NCI-H524 treated with DMSO at 0.1 percent for 48 hours (cell line): ENCODE measurements at regions not wholly inside any gene's neighbourhood (a gene's known extent, or its start where the extent isn't known, plus 50 kb on each side); places are given as distances from the start of the nearest gene placed in this dataset.
A peak's percentile ranks its signal among the peaks of the same experiment; 100 is the strongest.
"Not testable (repeated sequence)": the region's sequence is repeated elsewhere in the genome, so short reads cannot be mapped to it uniquely, and the experiment has no call there.

Experiments
- DNase-seq: peaks from one replicate; lab custom pipeline; 2025; lab: John Stamatoyannopoulos, UW

- DNase-seq: no peak
These were observed 659.1 kb downstream of the TDRD15 start for GRCh38 chr2:21782866-21783265.

- DNase-seq: no peak
These were observed 664.2 kb downstream of the TDRD15 start for GRCh38 chr2:21787941-21788340.

- DNase-seq: not testable (repeated sequence)
These were observed 666.5 kb downstream of the TDRD15 start for GRCh38 chr2:21790311-21790710.

- no peak for DNase-seq
These were observed 668.8 kb downstream of the TDRD15 start for GRCh38 chr2:21792571-21792970.

- no peak for DNase-seq
These were observed 669.7 kb downstream of the TDRD15 start for GRCh38 chr2:21793461-21793860.

- DNase-seq: no peak
These were observed 670.8 kb downstream of the TDRD15 start for GRCh38 chr2:21794611-21795010.

- no peak for DNase-seq
These were observed 676.6 kb downstream of the TDRD15 start for GRCh38 chr2:21800356-21800755.

- DNase-seq: no peak
These were observed 679.8 kb downstream of the TDRD15 start for GRCh38 chr2:21803550-21803949.

- DNase-seq: no peak
These were observed 680.4 kb downstream of the TDRD15 start for GRCh38 chr2:21804151-21804550.

GRCh38 chr2:21811541-21811940 lies 687.8 kb downstream of the TDRD15 start:
- no peak for DNase-seq

GRCh38 chr2:21812766-21813165 lies 689.0 kb downstream of the TDRD15 start:
- no peak for DNase-seq

- DNase-seq: no peak
These were observed 690.9 kb downstream of the TDRD15 start for GRCh38 chr2:21814588-21815149.

- DNase-seq: no peak
These were observed 694.5 kb downstream of the TDRD15 start for GRCh38 chr2:21818212-21818795.

GRCh38 chr2:21819454-21819853 lies 695.7 kb downstream of the TDRD15 start:
- no peak for DNase-seq

- no peak for DNase-seq
These were observed 696.5 kb downstream of the TDRD15 start for GRCh38 chr2:21820271-21820670.

GRCh38 chr2:21821672-21822227 lies 698.0 kb downstream of the TDRD15 start:
- no peak for DNase-seq

- DNase-seq: peak; percentile 36
These were observed 698.7 kb downstream of the TDRD15 start for GRCh38 chr2:21822505-21822904.

GRCh38 chr2:21833767-21834166 lies 710.0 kb downstream of the TDRD15 start:
- DNase-seq: no peak

GRCh38 chr2:21836261-21836660 lies 712.5 kb downstream of the TDRD15 start:
- DNase-seq: no peak

- DNase-seq: no peak
These were observed 713.0 kb downstream of the TDRD15 start for GRCh38 chr2:21836719-21837118.

- no peak for DNase-seq
These were observed 713.6 kb downstream of the TDRD15 start for GRCh38 chr2:21837168-21837960.

GRCh38 chr2:21841341-21841740 lies 717.6 kb downstream of the TDRD15 start:
- DNase-seq: no peak

GRCh38 chr2:21850367-21850766 lies 726.6 kb downstream of the TDRD15 start:
- not testable (repeated sequence) for DNase-seq
